ENCODE measurements at regions not wholly inside any gene's neighbourhood (a gene's known extent, or its start where the extent isn't known, plus 50 kb on each side); places are given as distances from the start of the nearest gene placed in this dataset.

GRCh38 chr14:66405158-66405557 lies 81.0 kb upstream of the CCDC196 start:
- Histone ChIP-seq H3K9ac (ENCODE audit: insufficient read depth, low read length) (no peak overlapping the region), H3K79me2 (ENCODE audit: control insufficient read depth, insufficient read depth, low read length) (no peaks in the 10 kb centered on the region), H3K27me3 (ENCODE audit: control insufficient read depth, insufficient read depth, low read length) (no peaks in the 10 kb centered on the region), H3K9me3 (ENCODE audit: control insufficient read depth, insufficient read depth, low read depth, low read length) (no peaks in the 10 kb centered on the region), H3K4me2 (ENCODE audit: extremely low read depth, insufficient read depth, low read length) (no peak overlapping the region), H3K4me3 (replicated peaks in 1 of 4; ENCODE audit: control extremely low read depth in 1 of 4, insufficient read depth in 1 of 4, low read depth in 3 of 4, low read length in 4 of 4) (no peak overlapping the region), H3K27ac (ENCODE audit: insufficient read depth, low read length) (no peak overlapping the region), H3K36me3 (ENCODE audit: control insufficient read depth, insufficient read depth, low read length) (no peaks in the 10 kb centered on the region), H3K4me1 (ENCODE audit: control insufficient read depth, extremely low read depth, insufficient read depth, low read length) (no peaks in the 10 kb centered on the region), H4K20me1 (ENCODE audit: control insufficient read depth, extremely low read depth, insufficient read depth, low read length) (no peaks in the 10 kb centered on the region), H2AFZ (ENCODE audit: low read length) (no peak overlapping the region)
- peak in 1 of 2 donors; percentile 54 for DNase-seq (ENCODE audit: low read depth in 2 of 2)
- no peak for TF ChIP-seq EZH2 (IDR thresholded peaks at IDR 0.05; ENCODE audit: low read length, missing control alignments)
- no peak for TF ChIP-seq CTCF (conservative IDR thresholded peaks at IDR 0.05 in 1 of 2, IDR thresholded peaks at IDR 0.05 in 1 of 2; ENCODE audit: low read depth in 1 of 2, low read length in 2 of 2)

GRCh38 chr14:66413901-66414300 lies 72.3 kb upstream of the CCDC196 start:
- no peaks in the 10 kb centered on the region for H3K4me1 ChIP-seq (ENCODE audit: control insufficient read depth, extremely low read depth, insufficient read depth, low read length)
- no peak overlapping the region for H2AFZ ChIP-seq (ENCODE audit: low read length)
- TF ChIP-seq CTCF (conservative IDR thresholded peaks at IDR 0.05 in 1 of 2, IDR thresholded peaks at IDR 0.05 in 1 of 2; ENCODE audit: low read depth in 1 of 2, low read length in 2 of 2) (no peak), EZH2 (IDR thresholded peaks at IDR 0.05; ENCODE audit: low read length, missing control alignments) (no peak)
- H3K4me3 ChIP-seq (replicated peaks in 1 of 4; ENCODE audit: control extremely low read depth in 1 of 4, insufficient read depth in 1 of 4, low read depth in 3 of 4, low read length in 4 of 4), result no peak overlapping the region
- no peaks in the 10 kb centered on the region for H3K79me2 ChIP-seq (ENCODE audit: control insufficient read depth, insufficient read depth, low read length)
- DNase-seq (ENCODE audit: low read depth in 2 of 2), result no peak
- no peaks in the 10 kb centered on the region for H3K36me3 ChIP-seq (ENCODE audit: control insufficient read depth, insufficient read depth, low read length)
- no peaks in the 10 kb centered on the region for H4K20me1 ChIP-seq (ENCODE audit: control insufficient read depth, extremely low read depth, insufficient read depth, low read length)
- H3K9me3 ChIP-seq (ENCODE audit: control insufficient read depth, insufficient read depth, low read depth, low read length), result no peaks in the 10 kb centered on the region
- H3K4me2 ChIP-seq (ENCODE audit: extremely low read depth, insufficient read depth, low read length), result no peak overlapping the region
- no peak overlapping the region for H3K9ac ChIP-seq (ENCODE audit: insufficient read depth, low read length)
- H3K27me3 ChIP-seq (ENCODE audit: control insufficient read depth, insufficient read depth, low read length), result no peaks in the 10 kb centered on the region
- H3K27ac ChIP-seq (ENCODE audit: insufficient read depth, low read length), result no peak overlapping the region

GRCh38 chr14:66414511-66414910 lies 71.7 kb upstream of the CCDC196 start:
- H4K20me1 ChIP-seq (ENCODE audit: control insufficient read depth, extremely low read depth, insufficient read depth, low read length), result no peaks in the 10 kb centered on the region
- no peaks in the 10 kb centered on the region for H3K4me1 ChIP-seq (ENCODE audit: control insufficient read depth, extremely low read depth, insufficient read depth, low read length)
- no peaks in the 10 kb centered on the region for H3K9me3 ChIP-seq (ENCODE audit: control insufficient read depth, insufficient read depth, low read depth, low read length)
- no peaks in the 10 kb centered on the region for H3K27me3 ChIP-seq (ENCODE audit: control insufficient read depth, insufficient read depth, low read length)
- H3K9ac ChIP-seq (ENCODE audit: insufficient read depth, low read length), result no peak overlapping the region
- H3K4me3 ChIP-seq (replicated peaks in 1 of 4; ENCODE audit: control extremely low read depth in 1 of 4, insufficient read depth in 1 of 4, low read depth in 3 of 4, low read length in 4 of 4), result no peak overlapping the region
- no peak for DNase-seq (ENCODE audit: low read depth in 2 of 2)
- H2AFZ ChIP-seq (ENCODE audit: low read length), result no peak overlapping the region
- H3K27ac ChIP-seq (ENCODE audit: insufficient read depth, low read length), result no peak overlapping the region
- no peak for TF ChIP-seq CTCF (conservative IDR thresholded peaks at IDR 0.05 in 1 of 2, IDR thresholded peaks at IDR 0.05 in 1 of 2; ENCODE audit: low read depth in 1 of 2, low read length in 2 of 2)
- H3K79me2 ChIP-seq (ENCODE audit: control insufficient read depth, insufficient read depth, low read length), result no peaks in the 10 kb centered on the region
- H3K36me3 ChIP-seq (ENCODE audit: control insufficient read depth, insufficient read depth, low read length), result no peaks in the 10 kb centered on the region
- H3K4me2 ChIP-seq (ENCODE audit: extremely low read depth, insufficient read depth, low read length), result no peak overlapping the region

All from fibroblast of lung (primary cell).